B cell (primary cell): ENCODE measurements at regions not wholly inside any gene's neighbourhood (a gene's known extent, or its start where the extent isn't known, plus 50 kb on each side); places are given as distances from the start of the nearest gene placed in this dataset.

Experiments used
- ATAC-seq: fragments of 200-7000 bp; cut with Tn5 transposase; one replicate; pipeline ENCODE4 v1.10.0; 2021; ENCODE audit warnings: low read depth, mild to moderate bottlenecking, moderate number of reproducible peaks, moderate library complexity
- CTCF ChIA-PET: fragments of 350-600 bp; sonication (Branson Sonifier 250); formaldehyde crosslinking; loops from one replicate; lab custom pipeline; 2021; ENCODE audit warnings: antibody characterized with exemption, inconsistent platforms; lab: Charles Lee
- POLR2A ChIA-PET: fragments of 350-600 bp; sonication (Branson Sonifier 250); formaldehyde crosslinking; loops from one replicate; lab custom pipeline; 2021; ENCODE audit warnings: antibody characterized with exemption; lab: Charles Lee
- DNase-seq: peaks from one replicate; pipeline ENCODE4 v3.0.0; 2013
- H2AFZ ChIP-seq: 2 replicates; pipeline ENCODE4 v1.6.1; 2012; ENCODE audit warnings: mild to moderate bottlenecking, low read depth, low read length; ENCODE audit not compliant: insufficient read depth, poor library complexity, severe bottlenecking
- H3K27ac ChIP-seq, 2 donors: 1 replicate in 1 of 2; 2 replicates in 1 of 2; pipeline ENCODE4 v1.5.1; 2012 to 2013; ENCODE audit warnings: low read length in 2 of 2, mild to moderate bottlenecking in 2 of 2, moderate library complexity in 1 of 2
- H3K27me3 ChIP-seq, 4 experiments: fragments of 200-600 bp in 1 of 4; sonication (generic) in 1 of 4; replicated peaks in 1 of 4; 1 replicate in 2 of 4; 2 replicates in 2 of 4; pipeline versions ENCODE4 v1.6.1 to v1.7.0; 2013 to 2016; ENCODE audit warnings: low read length in 3 of 4, mild to moderate bottlenecking in 2 of 4, mixed read lengths in 1 of 4, moderate library complexity in 1 of 4; ENCODE audit not compliant: insufficient read depth in 4 of 4, control insufficient read depth in 3 of 4; ENCODE audit errors: control extremely low read depth in 1 of 4
- H3K36me3 ChIP-seq, 2 experiments: replicated peaks in 1 of 2; 1 replicate in 1 of 2; 2 replicates in 1 of 2; pipeline versions ENCODE4 v1.6.1 to v1.7.1; 2013; ENCODE audit warnings: low read length in 1 of 2; ENCODE audit not compliant: insufficient read depth in 2 of 2, control insufficient read depth in 1 of 2; ENCODE audit errors: control extremely low read depth in 1 of 2, extremely low read depth in 1 of 2
- H3K4me1 ChIP-seq, 2 donors: fragments of 200-600 bp in 1 of 2; sonication (generic) in 1 of 2; 1 replicate in 1 of 2; 2 replicates in 1 of 2; pipeline versions ENCODE4 v1.5.1 to v1.6.1; 2013 to 2017; ENCODE audit warnings: low read length in 2 of 2; ENCODE audit not compliant: control insufficient read depth in 2 of 2, insufficient read depth in 2 of 2
- H3K4me2 ChIP-seq: replicated peaks from 2 replicates; pipeline ENCODE3; 2012; ENCODE audit warnings: mild to moderate bottlenecking, low read depth, low read length; ENCODE audit not compliant: poor library complexity, severe bottlenecking
- H3K4me3 ChIP-seq, 5 experiments: fragments of 200-600 bp in 1 of 5; sonication (generic) in 1 of 5; 1 replicate in 3 of 5; 2 replicates in 2 of 5; pipeline versions ENCODE4 v1.5.1 to v1.7.0; 2011 to 2016; ENCODE audit warnings: low read length in 4 of 5, mild to moderate bottlenecking in 4 of 5, low read depth in 2 of 5, control low read depth in 1 of 5, moderate library complexity in 1 of 5; ENCODE audit not compliant: insufficient read depth in 1 of 5; ENCODE audit errors: control extremely low read depth in 1 of 5, extremely low read depth in 1 of 5
- H3K79me2 ChIP-seq: fragments of 200-600 bp; sonication (generic); one replicate; pipeline ENCODE4 v1.6.0; 2016; ENCODE audit warnings: low read length; ENCODE audit not compliant: control insufficient read depth, insufficient read depth
- H3K9ac ChIP-seq: fragments of 200-600 bp; sonication (generic); 2 replicates; pipeline ENCODE4 v1.6.1; 2017; ENCODE audit warnings: mild to moderate bottlenecking, low read length, moderate library complexity
- H3K9me3 ChIP-seq, 3 donors: one replicate each; pipeline versions ENCODE4 v1.6.1 to v1.7.1; 2013; ENCODE audit warnings: low read length in 2 of 3; ENCODE audit not compliant: control insufficient read depth in 2 of 3, insufficient read depth in 1 of 3; ENCODE audit errors: control extremely low read depth in 1 of 3
- H4K20me1 ChIP-seq: 2 replicates; pipeline ENCODE4 v1.6.0; 2012; ENCODE audit warnings: mild to moderate bottlenecking, low read length; ENCODE audit not compliant: insufficient read depth, control insufficient read depth, poor library complexity, severe bottlenecking
- H3K27ac Mint-ChIP-seq: one replicate; pipeline ENCODE4 v1.8.0; 2021; ENCODE audit warnings: mixed read lengths
- H3K27me3 Mint-ChIP-seq: one replicate; pipeline ENCODE4 v1.8.0; 2021; ENCODE audit warnings: mixed read lengths
- H3K4me1 Mint-ChIP-seq: one replicate; pipeline ENCODE4 v1.8.0; 2021; ENCODE audit warnings: mixed read lengths
- H3K4me3 Mint-ChIP-seq: one replicate; pipeline ENCODE4 v1.8.0; 2021; ENCODE audit warnings: mixed read lengths
- H3K9me3 Mint-ChIP-seq: one replicate; pipeline ENCODE4 v1.8.0; 2022; ENCODE audit warnings: mixed read lengths; ENCODE audit not compliant: insufficient read depth
- EZH2 ChIP-seq: IDR thresholded peaks from 2 replicates; pipeline ENCODE4 v1.6.1; 2012; ENCODE audit warnings: borderline replicate concordance, low read depth, mild to moderate bottlenecking, moderate library complexity, low read length; ENCODE audit not compliant: insufficient read depth, poor library complexity, severe bottlenecking
- WGBS: methylation state at CpG from one replicate; pipeline ENCODE4 v1.1.5; 2013; ENCODE audit warnings: missing lambda C conversion rate; ENCODE audit not compliant: insufficient coverage; 5-methylcytosine and 5-hydroxymethylcytosine counted together
- intact Hi-C: fragments of 100-400 bp; cut with micrococcal nuclease; formaldehyde crosslinking; loops from one replicate; pipeline ENCODE4 v1.10.0; 2022
- TF ChIP-seq, protein P1 (sequence below): fragments of 200-600 bp; IDR thresholded peaks from one replicate; pipeline ENCODE4 v1.8.0; 2022; ENCODE audit warnings: antibody characterized with exemption, mild to moderate bottlenecking

DNA sequence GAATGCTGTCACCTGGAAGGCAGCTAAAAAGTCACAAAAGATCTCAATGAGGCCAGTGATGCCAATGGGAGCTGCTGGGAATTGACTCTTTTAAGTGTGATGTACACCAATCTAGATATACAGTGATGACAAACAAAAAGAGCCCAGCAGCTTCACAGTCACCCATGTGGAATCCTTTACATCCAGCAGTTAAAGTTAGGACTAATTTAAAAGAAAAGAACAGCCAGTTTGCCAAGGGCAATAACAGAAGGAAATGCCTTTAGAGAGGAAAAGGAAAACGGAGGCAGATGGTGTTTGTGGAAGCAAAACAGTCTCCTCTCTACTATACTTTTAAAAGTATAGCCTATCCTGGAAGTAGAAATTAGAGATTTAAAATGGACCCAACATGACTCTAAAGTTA is 873.5 kb downstream of the EPHA7 start:
- H3K9me3 ChIP-seq: peaks cover 0 to 6% (median 0%) of the 10 kb centered on the region in 3 donors
- TF ChIP-seq, protein P1, sequence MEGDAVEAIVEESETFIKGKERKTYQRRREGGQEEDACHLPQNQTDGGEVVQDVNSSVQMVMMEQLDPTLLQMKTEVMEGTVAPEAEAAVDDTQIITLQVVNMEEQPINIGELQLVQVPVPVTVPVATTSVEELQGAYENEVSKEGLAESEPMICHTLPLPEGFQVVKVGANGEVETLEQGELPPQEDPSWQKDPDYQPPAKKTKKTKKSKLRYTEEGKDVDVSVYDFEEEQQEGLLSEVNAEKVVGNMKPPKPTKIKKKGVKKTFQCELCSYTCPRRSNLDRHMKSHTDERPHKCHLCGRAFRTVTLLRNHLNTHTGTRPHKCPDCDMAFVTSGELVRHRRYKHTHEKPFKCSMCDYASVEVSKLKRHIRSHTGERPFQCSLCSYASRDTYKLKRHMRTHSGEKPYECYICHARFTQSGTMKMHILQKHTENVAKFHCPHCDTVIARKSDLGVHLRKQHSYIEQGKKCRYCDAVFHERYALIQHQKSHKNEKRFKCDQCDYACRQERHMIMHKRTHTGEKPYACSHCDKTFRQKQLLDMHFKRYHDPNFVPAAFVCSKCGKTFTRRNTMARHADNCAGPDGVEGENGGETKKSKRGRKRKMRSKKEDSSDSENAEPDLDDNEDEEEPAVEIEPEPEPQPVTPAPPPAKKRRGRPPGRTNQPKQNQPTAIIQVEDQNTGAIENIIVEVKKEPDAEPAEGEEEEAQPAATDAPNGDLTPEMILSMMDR: no peak
- no peak for TF ChIP-seq EZH2
- no peak overlapping the region for H3K4me3 ChIP-seq
- H3K27ac Mint-ChIP-seq: no peak overlapping the region
- no peak for ATAC-seq
- no peaks in the 10 kb centered on the region for H3K27me3 Mint-ChIP-seq
- DNase-seq: no peak
- H3K9ac ChIP-seq: no peak overlapping the region
- no peak overlapping the region for H2AFZ ChIP-seq
- no peaks in the 10 kb centered on the region for H3K36me3 ChIP-seq
- ChIA-PET POLR2A (no interaction called here), CTCF (no interaction called here)
- H3K79me2 ChIP-seq: no peaks in the 10 kb centered on the region
- H3K4me2 ChIP-seq: no peak overlapping the region
- no peaks in the 10 kb centered on the region for H3K4me1 ChIP-seq
- H3K27ac ChIP-seq: no peak overlapping the region
- intact Hi-C loops: no loop called here
- H3K27me3 ChIP-seq: no peaks in the 10 kb centered on the region
- H4K20me1 ChIP-seq: no peaks in the 10 kb centered on the region
- no peak overlapping the region for H3K4me3 Mint-ChIP-seq
- WGBS: no CpG with 5 or more reads among the region's 1 CpG
- peaks cover 2% of the 10 kb centered on the region for H3K9me3 Mint-ChIP-seq
- H3K4me1 Mint-ChIP-seq: no peaks in the 10 kb centered on the region

DNA sequence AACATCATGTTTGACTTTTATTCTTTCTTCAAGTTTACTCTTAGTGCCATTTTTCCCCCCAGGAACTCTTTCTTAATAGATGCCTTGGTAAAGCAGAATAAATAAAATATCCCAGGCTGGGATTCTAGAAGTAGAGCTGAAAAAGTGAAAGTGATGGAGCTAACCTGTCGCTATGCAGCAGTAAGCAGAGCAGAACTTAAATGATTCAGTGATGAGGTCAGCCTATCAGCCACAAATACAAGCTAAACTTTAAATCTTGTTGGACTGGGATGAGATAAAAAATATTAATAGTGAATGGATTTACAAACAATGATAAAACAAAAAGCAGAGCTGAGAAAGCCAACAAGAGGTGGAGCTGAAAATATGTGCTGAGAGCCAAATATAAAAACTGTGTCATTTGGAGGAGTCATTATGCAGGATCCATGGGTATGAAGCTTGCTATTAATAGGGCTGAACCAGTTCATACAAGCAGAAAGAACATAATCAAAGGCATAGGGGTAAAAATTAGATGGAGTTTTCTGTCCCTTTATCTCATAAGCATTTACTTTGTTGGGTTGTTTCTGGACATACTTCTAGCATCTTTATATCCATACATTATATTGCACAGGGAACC is 877.8 kb downstream of the EPHA7 start:
- Mint-ChIP-seq H3K27me3 (no peaks in the 10 kb centered on the region), H3K4me1 (no peaks in the 10 kb centered on the region), H3K4me3 (no peak overlapping the region), H3K27ac (no peak overlapping the region), H3K9me3 (peaks cover 2% of the 10 kb centered on the region)
- Histone ChIP-seq H4K20me1 (no peaks in the 10 kb centered on the region), H2AFZ (no peak overlapping the region), H3K4me3 (no peak overlapping the region), H3K9ac (no peak overlapping the region), H3K4me2 (no peak overlapping the region), H3K36me3 (no peaks in the 10 kb centered on the region), H3K79me2 (no peaks in the 10 kb centered on the region), H3K27me3 (no peaks in the 10 kb centered on the region), H3K27ac (no peak overlapping the region), H3K9me3 (no peaks in the 10 kb centered on the region), H3K4me1 (no peaks in the 10 kb centered on the region)
- WGBS: no CpG with 5 or more reads among the region's 1 CpG
- TF ChIP-seq EZH2: no peak
- TF ChIP-seq, protein P1: no peak
- ChIA-PET CTCF (no interaction called here), POLR2A (no interaction called here)
- intact Hi-C loops: no loop called here
- DNase-seq (no peak), ATAC-seq (no peak)
